ENCODE measurements at regions not wholly inside any gene's neighbourhood (a gene's known extent, or its start where the extent isn't known, plus 50 kb on each side); places are given as distances from the start of the nearest gene placed in this dataset.

GRCh38 chr5:17694371-17694770 is 60.1 kb downstream of the TAF11L14 start:
- TF ChIP-seq, protein P1, sequence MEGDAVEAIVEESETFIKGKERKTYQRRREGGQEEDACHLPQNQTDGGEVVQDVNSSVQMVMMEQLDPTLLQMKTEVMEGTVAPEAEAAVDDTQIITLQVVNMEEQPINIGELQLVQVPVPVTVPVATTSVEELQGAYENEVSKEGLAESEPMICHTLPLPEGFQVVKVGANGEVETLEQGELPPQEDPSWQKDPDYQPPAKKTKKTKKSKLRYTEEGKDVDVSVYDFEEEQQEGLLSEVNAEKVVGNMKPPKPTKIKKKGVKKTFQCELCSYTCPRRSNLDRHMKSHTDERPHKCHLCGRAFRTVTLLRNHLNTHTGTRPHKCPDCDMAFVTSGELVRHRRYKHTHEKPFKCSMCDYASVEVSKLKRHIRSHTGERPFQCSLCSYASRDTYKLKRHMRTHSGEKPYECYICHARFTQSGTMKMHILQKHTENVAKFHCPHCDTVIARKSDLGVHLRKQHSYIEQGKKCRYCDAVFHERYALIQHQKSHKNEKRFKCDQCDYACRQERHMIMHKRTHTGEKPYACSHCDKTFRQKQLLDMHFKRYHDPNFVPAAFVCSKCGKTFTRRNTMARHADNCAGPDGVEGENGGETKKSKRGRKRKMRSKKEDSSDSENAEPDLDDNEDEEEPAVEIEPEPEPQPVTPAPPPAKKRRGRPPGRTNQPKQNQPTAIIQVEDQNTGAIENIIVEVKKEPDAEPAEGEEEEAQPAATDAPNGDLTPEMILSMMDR (conservative IDR thresholded peaks at IDR 0.05), result no peak
- no peak overlapping the region for H3K9ac ChIP-seq (ENCODE audit: extremely low read depth, insufficient read length, low read length)
- no peak overlapping the region for H2AFZ ChIP-seq (ENCODE audit: low read length)
- H3K4me2 ChIP-seq (ENCODE audit: insufficient read depth, insufficient read length, low read length), result no peak overlapping the region
- H3K14ac ChIP-seq (ENCODE audit: insufficient read depth, low read length), result no peak overlapping the region
- Mint-ChIP-seq H3K27ac (no peak overlapping the region), H3K27me3 (ENCODE audit: low read depth) (no peaks in the 10 kb centered on the region), H3K9me3 (no peaks in the 10 kb centered on the region; a peak in 1 of 5 replicates), H3K36me3 (ENCODE audit: insufficient read depth in 1 of 3, low read depth in 3 of 3) (no peaks in the 10 kb centered on the region; a peak in 1 of 7 replicates), H3K4me1 (no peaks in the 10 kb centered on the region; a peak in 1 of 4 replicates), H3K4me3 (no peak overlapping the region)
- H3T11ph ChIP-seq (ENCODE audit: low read length), result no peak overlapping the region
- no peaks in the 10 kb centered on the region for H3K79me1 ChIP-seq (ENCODE audit: insufficient read depth, low read depth, low read length, poor library complexity, severe bottlenecking)
- no peaks in the 10 kb centered on the region for H3K9me3 ChIP-seq (ENCODE audit: control insufficient read depth, low read depth, low read length)
- no peak overlapping the region for H4K5ac ChIP-seq (ENCODE audit: insufficient read length, low read depth, low read length)
- no peak overlapping the region for H2BK5ac ChIP-seq (ENCODE audit: insufficient read length, low read length)
- no peak overlapping the region for H3K23ac ChIP-seq (ENCODE audit: insufficient read length, low read depth, low read length)
- H2BK120ac ChIP-seq (ENCODE audit: low read depth, low read length, poor library complexity, severe bottlenecking), result no peak overlapping the region
- no peak overlapping the region for H2BK12ac ChIP-seq (ENCODE audit: insufficient read length, low read depth, low read length)
- no peaks in the 10 kb centered on the region for H3K79me2 ChIP-seq (ENCODE audit: insufficient read depth, low read length)
- H2BK15ac ChIP-seq (ENCODE audit: low read depth, low read length), result no peak overlapping the region
- no peaks in the 10 kb centered on the region for H3K27me3 ChIP-seq (ENCODE audit: insufficient read depth, low read length)
- H4K91ac ChIP-seq (ENCODE audit: insufficient read length, low read depth, low read length), result no peak overlapping the region
- H4K20me1 ChIP-seq (ENCODE audit: control insufficient read depth, insufficient read depth, insufficient read length), result no peaks in the 10 kb centered on the region
- no peak overlapping the region for H3K56ac ChIP-seq (ENCODE audit: insufficient read length, low read depth, low read length)
- no peak overlapping the region for H3K18ac ChIP-seq (ENCODE audit: insufficient read length, low read depth, low read length)
- no peak overlapping the region for H4K8ac ChIP-seq (replicated peaks; ENCODE audit: insufficient read length, low read depth, low read length)
- DNase-seq, result no peak
- H3K23me2 ChIP-seq (ENCODE audit: insufficient read length, low read depth, low read length, poor library complexity, severe bottlenecking), result no peaks in the 10 kb centered on the region
- no peak overlapping the region for H2BK20ac ChIP-seq (ENCODE audit: low read depth, low read length, poor library complexity, severe bottlenecking)
- no peaks in the 10 kb centered on the region for H3K4me1 ChIP-seq (ENCODE audit: insufficient read depth, low read length)
- no peak overlapping the region for H3K27ac ChIP-seq (ENCODE audit: insufficient read length, low read depth, low read length)
- H2AK5ac ChIP-seq (ENCODE audit: insufficient read length, low read length), result no peak overlapping the region
- H3K4ac ChIP-seq (ENCODE audit: low read depth, low read length), result no peak overlapping the region

Data from H9 (cell line).